SK-N-SH treated with all-trans-retinoic acid at 6 μM for 48 hours (cell line): ENCODE measurements at regions not wholly inside any gene's neighbourhood (a gene's known extent, or its start where the extent isn't known, plus 50 kb on each side); places are given as distances from the start of the nearest gene placed in this dataset.

ENCODE experiments used
- ATAC-seq: fragments of 200-7000 bp; cut with Tn5 transposase; 3 replicates; pipeline ENCODE4 v1.9.1; 2020; ENCODE audit warnings: mild to moderate bottlenecking, moderate library complexity
- ARNTL ChIP-seq: fragments of 450-650 bp; formaldehyde crosslinking; IDR thresholded peaks from 2 replicates; pipeline ENCODE4 v1.5.0; 2020; ENCODE audit warnings: low read depth, mild to moderate bottlenecking, moderate library complexity, borderline replicate concordance
- BACH2 ChIP-seq: fragments of 250-450 bp; sonication (Bioruptor Pico); IDR thresholded peaks from 2 replicates; pipeline ENCODE4 v1.9.0; 2021; ENCODE audit warnings: mild to moderate bottlenecking, borderline replicate concordance
- CSDC2 ChIP-seq: fragments of 250-450 bp; sonication (Bioruptor Pico); IDR thresholded peaks from 2 replicates; pipeline ENCODE4 v1.5.0; 2020; ENCODE audit warnings: mild to moderate bottlenecking, moderate library complexity
- ESRRG ChIP-seq: fragments of 250-450 bp; sonication (Bioruptor Pico); IDR thresholded peaks from 2 replicates; pipeline ENCODE4 v1.6.1; 2021; ENCODE audit warnings: mild to moderate bottlenecking
- GLIS3 ChIP-seq: fragments of 250-450 bp; sonication (Bioruptor Pico); IDR thresholded peaks from 2 replicates; pipeline ENCODE4 v1.5.0; 2020; ENCODE audit warnings: mild to moderate bottlenecking, moderate library complexity
- ISL1 ChIP-seq: fragments of 250-450 bp; sonication (Bioruptor Pico); IDR thresholded peaks from 2 replicates; pipeline ENCODE4 v2.1.2; 2022; ENCODE audit warnings: mild to moderate bottlenecking, moderate library complexity
- OSR1 ChIP-seq: fragments of 250-450 bp; sonication (Bioruptor Pico); IDR thresholded peaks from 2 replicates; pipeline ENCODE4 v1.8.0; 2022; ENCODE audit warnings: moderate library complexity, mild to moderate bottlenecking, inconsistent platforms
- PPARA ChIP-seq: fragments of 250-450 bp; sonication (Bioruptor Pico); IDR thresholded peaks from 2 replicates; pipeline ENCODE4 v1.5.0; 2020; ENCODE audit warnings: mild to moderate bottlenecking, borderline replicate concordance
- RARB ChIP-seq: fragments of 250-450 bp; sonication (Bioruptor Pico); IDR thresholded peaks from 2 replicates; pipeline ENCODE4 v1.8.0; 2021; ENCODE audit warnings: mild to moderate bottlenecking, moderate library complexity
- TCF4 ChIP-seq: fragments of 250-450 bp; sonication (Bioruptor Pico); IDR thresholded peaks from 2 replicates; pipeline ENCODE4 v1.8.0; 2021; ENCODE audit warnings: mild to moderate bottlenecking, moderate library complexity, borderline replicate concordance
- TOX ChIP-seq: fragments of 250-450 bp; sonication (Bioruptor Pico); IDR thresholded peaks from 2 replicates; pipeline ENCODE4 v1.8.0; 2021; ENCODE audit warnings: mild to moderate bottlenecking, moderate library complexity, borderline replicate concordance
- ZC3H10 ChIP-seq: fragments of 250-450 bp; sonication (Bioruptor Pico); IDR thresholded peaks from 2 replicates; pipeline ENCODE4 v1.5.1; 2021; ENCODE audit warnings: mild to moderate bottlenecking, moderate library complexity
- ZFP3 ChIP-seq: fragments of 250-450 bp; sonication (Bioruptor Pico); IDR thresholded peaks from 2 replicates; pipeline ENCODE4 v1.5.0; 2020; ENCODE audit warnings: mild to moderate bottlenecking, moderate library complexity
- ZFP30 ChIP-seq: fragments of 450-650 bp; formaldehyde crosslinking; IDR thresholded peaks from 2 replicates; pipeline ENCODE4 v1.5.0; 2022; ENCODE audit warnings: mild to moderate bottlenecking, moderate library complexity
- ZNF565 ChIP-seq: fragments of 450-650 bp; formaldehyde crosslinking; conservative IDR thresholded peaks from 2 replicates; pipeline ENCODE4 v1.5.0; 2020; ENCODE audit warnings: low read depth, mild to moderate bottlenecking, moderate library complexity
- ZNF70 ChIP-seq: fragments of 450-650 bp; formaldehyde crosslinking; IDR thresholded peaks from 2 replicates; pipeline ENCODE4 v1.5.0; 2020; ENCODE audit warnings: mild to moderate bottlenecking, moderate library complexity
- ZNF8 ChIP-seq: fragments of 450-650 bp; formaldehyde crosslinking; IDR thresholded peaks from 2 replicates; pipeline ENCODE4 v1.5.0; 2020; ENCODE audit warnings: mild to moderate bottlenecking, moderate library complexity
- TF ChIP-seq, protein P1 (sequence below): fragments of 250-450 bp; sonication (Bioruptor Pico); IDR thresholded peaks from 2 replicates; pipeline ENCODE4 v1.8.0; 2020; ENCODE audit warnings: mild to moderate bottlenecking, moderate library complexity, borderline replicate concordance
- TF ChIP-seq, protein P2 (sequence below): fragments of 250-450 bp; sonication (Bioruptor Pico); IDR thresholded peaks from 2 replicates; pipeline ENCODE4 v1.8.0; 2021; ENCODE audit warnings: low read depth, mild to moderate bottlenecking, moderate library complexity, borderline replicate concordance
- TF ChIP-seq, protein P3 (sequence below): fragments of 250-450 bp; sonication (Bioruptor Pico); IDR thresholded peaks from 2 replicates; pipeline ENCODE4 v1.5.0; 2020; ENCODE audit warnings: mild to moderate bottlenecking, moderate library complexity
- TF ChIP-seq, protein P4 (sequence below): fragments of 250-450 bp; sonication (Bioruptor Pico); IDR thresholded peaks from 2 replicates; pipeline ENCODE4 v1.5.1; 2020; ENCODE audit warnings: low read depth, mild to moderate bottlenecking, moderate library complexity

DNA sequence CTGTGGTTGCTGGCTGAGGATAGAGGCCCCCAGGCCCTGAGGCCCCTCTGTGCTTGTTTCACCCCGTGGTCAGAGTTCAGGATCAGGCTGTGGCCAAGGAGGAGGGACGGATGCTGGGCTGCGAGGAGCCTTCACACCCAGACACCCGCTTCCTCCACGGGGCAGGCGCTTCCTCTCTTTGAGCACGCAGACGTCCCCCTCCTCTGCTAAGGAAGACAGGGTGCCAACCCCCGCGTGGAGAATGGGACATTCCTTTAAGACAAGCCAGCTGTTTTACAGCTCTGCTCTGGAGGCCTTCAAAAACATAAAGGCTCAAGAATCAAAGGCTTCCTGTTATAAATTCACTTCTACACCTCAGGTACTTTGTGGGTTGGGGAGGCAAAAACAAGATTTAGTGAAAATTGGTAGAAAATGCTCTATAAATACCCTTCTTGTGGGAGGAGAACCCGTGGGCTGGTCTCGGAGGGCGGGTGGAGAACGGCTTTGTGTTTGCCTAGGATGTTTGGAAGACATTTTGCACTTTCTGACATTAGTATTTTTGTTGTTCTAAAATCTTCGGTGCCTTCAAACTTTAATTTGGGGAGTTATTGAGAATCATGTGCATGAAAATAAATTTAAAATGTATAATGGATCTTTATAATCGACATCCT is 60.8 kb upstream of the FOXF1 start:
- TF ChIP-seq ISL1 (no peak), CSDC2 (CRISPR knock-in tag) (no peak)
- ATAC-seq = no peak

DNA sequence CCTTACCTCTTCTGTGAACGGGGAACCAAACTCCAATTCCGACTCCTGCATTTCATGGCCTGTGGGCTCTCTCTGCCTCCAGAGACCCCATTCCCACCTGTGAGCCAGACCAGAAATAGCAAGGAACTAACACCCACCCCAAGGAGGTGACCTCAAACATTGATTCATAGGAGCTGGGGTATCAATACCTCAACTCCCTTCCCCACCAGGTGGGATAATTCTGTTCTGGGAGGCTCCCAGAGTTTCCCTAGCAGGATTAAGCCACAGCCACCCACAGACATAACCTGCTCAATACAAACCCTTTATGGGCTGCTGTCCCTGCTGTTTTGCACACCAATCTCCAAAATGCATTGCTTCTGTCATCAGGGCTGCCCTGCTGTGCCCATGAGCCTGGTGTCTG is 59.6 kb upstream of the FOXF1 start:
- no peak for ATAC-seq
- TF ChIP-seq, protein P1, sequence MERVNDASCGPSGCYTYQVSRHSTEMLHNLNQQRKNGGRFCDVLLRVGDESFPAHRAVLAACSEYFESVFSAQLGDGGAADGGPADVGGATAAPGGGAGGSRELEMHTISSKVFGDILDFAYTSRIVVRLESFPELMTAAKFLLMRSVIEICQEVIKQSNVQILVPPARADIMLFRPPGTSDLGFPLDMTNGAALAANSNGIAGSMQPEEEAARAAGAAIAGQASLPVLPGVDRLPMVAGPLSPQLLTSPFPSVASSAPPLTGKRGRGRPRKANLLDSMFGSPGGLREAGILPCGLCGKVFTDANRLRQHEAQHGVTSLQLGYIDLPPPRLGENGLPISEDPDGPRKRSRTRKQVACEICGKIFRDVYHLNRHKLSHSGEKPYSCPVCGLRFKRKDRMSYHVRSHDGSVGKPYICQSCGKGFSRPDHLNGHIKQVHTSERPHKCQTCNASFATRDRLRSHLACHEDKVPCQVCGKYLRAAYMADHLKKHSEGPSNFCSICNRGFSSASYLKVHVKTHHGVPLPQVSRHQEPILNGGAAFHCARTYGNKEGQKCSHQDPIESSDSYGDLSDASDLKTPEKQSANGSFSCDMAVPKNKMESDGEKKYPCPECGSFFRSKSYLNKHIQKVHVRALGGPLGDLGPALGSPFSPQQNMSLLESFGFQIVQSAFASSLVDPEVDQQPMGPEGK (CRISPR knock-in tag) = no peak
- TF ChIP-seq, protein P2, sequence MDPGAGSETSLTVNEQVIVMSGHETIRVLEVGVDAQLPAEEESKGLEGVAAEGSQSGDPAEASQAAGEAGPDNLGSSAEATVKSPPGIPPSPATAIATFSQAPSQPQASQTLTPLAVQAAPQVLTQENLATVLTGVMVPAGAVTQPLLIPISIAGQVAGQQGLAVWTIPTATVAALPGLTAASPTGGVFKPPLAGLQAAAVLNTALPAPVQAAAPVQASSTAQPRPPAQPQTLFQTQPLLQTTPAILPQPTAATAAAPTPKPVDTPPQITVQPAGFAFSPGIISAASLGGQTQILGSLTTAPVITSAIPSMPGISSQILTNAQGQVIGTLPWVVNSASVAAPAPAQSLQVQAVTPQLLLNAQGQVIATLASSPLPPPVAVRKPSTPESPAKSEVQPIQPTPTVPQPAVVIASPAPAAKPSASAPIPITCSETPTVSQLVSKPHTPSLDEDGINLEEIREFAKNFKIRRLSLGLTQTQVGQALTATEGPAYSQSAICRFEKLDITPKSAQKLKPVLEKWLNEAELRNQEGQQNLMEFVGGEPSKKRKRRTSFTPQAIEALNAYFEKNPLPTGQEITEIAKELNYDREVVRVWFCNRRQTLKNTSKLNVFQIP (CRISPR knock-in tag) = no peak
- TF ChIP-seq PPARA (CRISPR knock-in tag) (no peak), ZNF565 (CRISPR knock-in tag) (no peak), ESRRG (CRISPR knock-in tag) (no peak), ZNF8 (CRISPR knock-in tag) (no peak), ISL1 (no peak), BACH2 (no peak), ZNF70 (CRISPR knock-in tag) (no peak), TOX (CRISPR knock-in tag) (no peak), ZFP30 (CRISPR knock-in tag) (no peak), ZFP3 (CRISPR knock-in tag) (no peak), TCF4 (no peak), GLIS3 (CRISPR knock-in tag) (no peak), RARB (CRISPR knock-in tag) (no peak), CSDC2 (CRISPR knock-in tag) (no peak), ZC3H10 (CRISPR knock-in tag) (no peak), OSR1 (CRISPR knock-in tag) (no peak)
- TF ChIP-seq, protein P3, sequence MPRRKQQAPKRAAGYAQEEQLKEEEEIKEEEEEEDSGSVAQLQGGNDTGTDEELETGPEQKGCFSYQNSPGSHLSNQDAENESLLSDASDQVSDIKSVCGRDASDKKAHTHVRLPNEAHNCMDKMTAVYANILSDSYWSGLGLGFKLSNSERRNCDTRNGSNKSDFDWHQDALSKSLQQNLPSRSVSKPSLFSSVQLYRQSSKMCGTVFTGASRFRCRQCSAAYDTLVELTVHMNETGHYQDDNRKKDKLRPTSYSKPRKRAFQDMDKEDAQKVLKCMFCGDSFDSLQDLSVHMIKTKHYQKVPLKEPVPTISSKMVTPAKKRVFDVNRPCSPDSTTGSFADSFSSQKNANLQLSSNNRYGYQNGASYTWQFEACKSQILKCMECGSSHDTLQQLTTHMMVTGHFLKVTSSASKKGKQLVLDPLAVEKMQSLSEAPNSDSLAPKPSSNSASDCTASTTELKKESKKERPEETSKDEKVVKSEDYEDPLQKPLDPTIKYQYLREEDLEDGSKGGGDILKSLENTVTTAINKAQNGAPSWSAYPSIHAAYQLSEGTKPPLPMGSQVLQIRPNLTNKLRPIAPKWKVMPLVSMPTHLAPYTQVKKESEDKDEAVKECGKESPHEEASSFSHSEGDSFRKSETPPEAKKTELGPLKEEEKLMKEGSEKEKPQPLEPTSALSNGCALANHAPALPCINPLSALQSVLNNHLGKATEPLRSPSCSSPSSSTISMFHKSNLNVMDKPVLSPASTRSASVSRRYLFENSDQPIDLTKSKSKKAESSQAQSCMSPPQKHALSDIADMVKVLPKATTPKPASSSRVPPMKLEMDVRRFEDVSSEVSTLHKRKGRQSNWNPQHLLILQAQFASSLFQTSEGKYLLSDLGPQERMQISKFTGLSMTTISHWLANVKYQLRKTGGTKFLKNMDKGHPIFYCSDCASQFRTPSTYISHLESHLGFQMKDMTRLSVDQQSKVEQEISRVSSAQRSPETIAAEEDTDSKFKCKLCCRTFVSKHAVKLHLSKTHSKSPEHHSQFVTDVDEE (CRISPR knock-in tag) = no peak

DNA sequence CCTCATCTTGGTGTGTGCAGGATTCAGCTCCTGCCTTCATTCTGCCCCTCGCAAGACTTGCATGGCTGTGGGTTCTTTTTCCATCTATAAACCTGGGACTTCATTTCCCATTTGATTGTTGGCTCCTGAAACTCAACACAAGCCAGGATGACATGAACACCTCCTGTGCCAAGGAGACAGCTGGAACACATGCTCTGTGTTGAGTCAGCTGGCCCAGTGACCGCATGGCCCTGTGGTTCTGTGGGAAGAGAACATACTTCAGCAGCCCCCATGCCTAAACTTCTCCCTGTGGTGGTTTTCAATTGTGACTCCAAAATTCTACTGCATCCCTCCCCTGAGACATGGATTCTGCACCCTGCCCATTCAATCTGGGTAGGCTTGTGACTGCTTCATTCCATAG is 57.9 kb upstream of the FOXF1 start:
- no peak for ATAC-seq
- TF ChIP-seq, protein P4, sequence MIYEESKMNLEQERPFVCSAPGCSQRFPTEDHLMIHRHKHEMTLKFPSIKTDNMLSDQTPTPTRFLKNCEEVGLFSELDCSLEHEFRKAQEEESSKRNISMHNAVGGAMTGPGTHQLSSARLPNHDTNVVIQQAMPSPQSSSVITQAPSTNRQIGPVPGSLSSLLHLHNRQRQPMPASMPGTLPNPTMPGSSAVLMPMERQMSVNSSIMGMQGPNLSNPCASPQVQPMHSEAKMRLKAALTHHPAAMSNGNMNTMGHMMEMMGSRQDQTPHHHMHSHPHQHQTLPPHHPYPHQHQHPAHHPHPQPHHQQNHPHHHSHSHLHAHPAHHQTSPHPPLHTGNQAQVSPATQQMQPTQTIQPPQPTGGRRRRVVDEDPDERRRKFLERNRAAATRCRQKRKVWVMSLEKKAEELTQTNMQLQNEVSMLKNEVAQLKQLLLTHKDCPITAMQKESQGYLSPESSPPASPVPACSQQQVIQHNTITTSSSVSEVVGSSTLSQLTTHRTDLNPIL (CRISPR knock-in tag) = no peak
- TF ChIP-seq, protein P3 (CRISPR knock-in tag) = no peak
- TF ChIP-seq ZFP30 (CRISPR knock-in tag) = no peak
- no peak for TF ChIP-seq ZNF565 (CRISPR knock-in tag)
- TF ChIP-seq ARNTL (CRISPR knock-in tag) = no peak
